LNCAP (cell line): ENCODE measurements at regions not wholly inside any gene's neighbourhood (a gene's known extent, or its start where the extent isn't known, plus 50 kb on each side); places are given as distances from the start of the nearest gene placed in this dataset.

Source experiments
- CTCF ChIP-seq: fragments of 450-650 bp; IDR thresholded peaks from 2 replicates; pipeline ENCODE4 v1.5.1; 2017; ENCODE audit warnings: mild to moderate bottlenecking

GRCh38 chr16:9275816-9276354 is 184.4 kb downstream of the HAPSTR1 start:
- TF ChIP-seq CTCF: no peak

DNA sequence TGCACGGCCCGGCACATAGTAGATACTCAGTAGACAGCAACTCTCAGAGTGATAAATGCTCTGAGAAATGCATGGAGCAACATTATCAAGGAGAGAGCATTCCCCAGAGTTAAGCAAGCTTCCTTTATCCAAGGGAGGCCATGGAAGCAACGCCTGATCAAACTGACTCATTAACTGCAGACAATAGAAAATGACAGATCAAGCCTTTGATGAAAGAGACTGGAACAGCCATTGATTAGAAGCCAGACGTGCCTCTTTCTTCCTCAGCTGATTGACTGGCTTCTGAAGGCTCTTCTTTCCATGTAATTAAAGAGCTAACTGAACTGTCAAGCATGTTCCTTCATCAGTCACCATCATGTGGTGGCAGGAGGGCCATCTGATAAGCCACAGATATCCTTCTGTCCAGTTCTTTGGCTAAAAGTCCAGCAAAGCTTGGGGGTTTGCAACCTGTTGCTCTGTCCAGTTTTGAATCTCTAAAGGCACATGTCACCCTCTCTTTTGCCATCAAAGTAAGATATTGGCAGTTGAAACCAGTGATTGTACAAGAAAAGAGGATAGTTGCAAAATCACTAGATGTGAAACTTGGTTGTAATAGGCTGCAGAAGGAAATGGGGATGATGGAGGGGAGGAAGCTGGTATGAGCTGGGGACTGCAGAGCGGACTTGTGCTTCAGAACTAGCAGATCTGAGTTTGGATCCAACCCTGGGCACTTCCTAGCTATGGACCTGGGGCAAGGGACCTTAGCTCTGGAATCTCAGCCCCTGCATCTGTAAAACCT is 188.0 kb downstream of the HAPSTR1 start:
- TF ChIP-seq CTCF: no peak

DNA sequence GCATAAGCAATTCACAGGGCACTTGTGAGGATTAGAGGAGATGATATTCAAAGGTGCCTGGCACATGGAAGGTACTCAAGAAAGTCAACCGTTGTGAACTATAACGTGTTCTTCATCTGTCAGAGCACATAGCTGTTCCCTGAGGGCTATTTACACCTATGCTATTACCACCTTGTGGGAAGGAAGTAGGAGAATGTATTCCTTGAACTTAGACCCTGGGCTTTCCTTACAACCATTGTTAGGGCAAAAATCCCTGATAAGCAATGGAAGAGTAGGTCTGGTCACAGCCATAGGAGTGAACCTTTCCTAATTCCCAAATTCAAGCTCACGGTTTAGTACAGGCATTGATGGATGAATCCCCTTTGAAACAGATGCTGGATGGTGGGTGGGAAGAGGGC is 188.6 kb downstream of the HAPSTR1 start:
- TF ChIP-seq CTCF: no peak

- no peak for TF ChIP-seq CTCF
Measured at GRCh38 chr16:9286930-9287329, 195.5 kb downstream of the HAPSTR1 start.

GRCh38 chr16:9296271-9296590 is 204.8 kb downstream of the HAPSTR1 start:
- TF ChIP-seq CTCF: no peak

DNA sequence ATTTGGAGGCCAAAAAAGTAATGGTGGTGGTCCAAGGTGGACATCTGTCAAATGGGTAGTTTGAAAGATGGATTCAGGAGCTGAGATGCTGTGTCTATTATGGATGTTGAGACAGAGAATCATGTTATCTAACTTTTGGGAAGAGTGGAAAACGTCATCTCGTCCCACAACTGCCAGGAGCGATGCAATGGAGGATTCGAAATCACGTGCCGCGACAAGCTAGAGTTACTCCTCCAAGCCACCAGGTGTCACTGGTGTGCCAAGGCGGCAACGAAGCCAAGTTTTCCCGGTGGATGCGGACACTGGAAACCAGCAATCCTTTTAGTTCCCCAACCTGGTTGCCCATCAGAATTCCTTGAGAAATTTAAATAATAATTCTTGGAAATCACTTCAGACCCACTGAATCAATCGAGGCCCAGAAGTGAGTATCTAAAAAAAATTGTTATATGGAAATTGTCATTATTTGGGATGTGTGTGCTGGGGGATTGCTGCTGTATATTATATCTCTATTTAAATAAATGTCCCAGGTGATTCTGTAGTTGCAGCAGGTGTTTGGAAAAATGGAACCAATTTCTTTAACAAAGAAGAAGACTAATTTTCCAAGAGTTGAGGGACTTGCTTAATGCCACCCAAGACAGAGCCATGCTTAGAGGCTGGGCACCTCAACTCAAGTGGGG is 206.1 kb downstream of the HAPSTR1 start:
- TF ChIP-seq CTCF: peak; percentile 73

DNA sequence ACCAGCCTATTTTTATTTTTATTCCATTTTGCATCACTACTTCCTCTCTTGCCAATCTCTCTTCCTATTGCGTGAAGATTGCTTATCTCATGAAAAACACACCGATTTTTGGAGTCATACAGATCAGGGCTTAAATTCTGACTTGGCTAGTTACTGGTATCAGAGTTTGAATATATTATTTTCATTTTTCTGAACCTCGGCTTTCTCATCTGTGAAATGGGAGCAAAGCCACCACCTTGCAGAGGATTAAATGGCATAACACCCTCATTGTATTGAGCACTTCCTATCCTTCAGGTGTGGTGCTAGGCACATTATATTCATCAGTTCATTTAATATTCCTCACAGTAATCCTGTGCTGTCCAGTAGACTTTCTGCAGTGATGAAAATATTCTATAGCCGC is 208.8 kb downstream of the HAPSTR1 start:
- no peak for TF ChIP-seq CTCF
